Astrocyte of the spinal cord (primary cell): ENCODE measurements at regions not wholly inside any gene's neighbourhood (a gene's known extent, or its start where the extent isn't known, plus 50 kb on each side); places are given as distances from the start of the nearest gene placed in this dataset.

ENCODE experiments used
- DNase-seq: peaks from one replicate; pipeline ENCODE4 v3.0.0; 2011; ENCODE audit warnings: low read depth, low spot score
- H3K4me3 ChIP-seq: 2 replicates; pipeline ENCODE4 v1.5.1; 2011; ENCODE audit warnings: low read depth, mild to moderate bottlenecking, low read length, moderate library complexity
- CTCF ChIP-seq: IDR thresholded peaks from 2 replicates; pipeline ENCODE4 v1.5.1; 2012; ENCODE audit warnings: low read depth, mild to moderate bottlenecking, low read length, inconsistent platforms
- in situ Hi-C: cut with HindIII; loops from 2 replicates; pipeline ENCODE4 v1.10.0; 2017; ENCODE audit warnings: low sequenced_read_pairs

DNA sequence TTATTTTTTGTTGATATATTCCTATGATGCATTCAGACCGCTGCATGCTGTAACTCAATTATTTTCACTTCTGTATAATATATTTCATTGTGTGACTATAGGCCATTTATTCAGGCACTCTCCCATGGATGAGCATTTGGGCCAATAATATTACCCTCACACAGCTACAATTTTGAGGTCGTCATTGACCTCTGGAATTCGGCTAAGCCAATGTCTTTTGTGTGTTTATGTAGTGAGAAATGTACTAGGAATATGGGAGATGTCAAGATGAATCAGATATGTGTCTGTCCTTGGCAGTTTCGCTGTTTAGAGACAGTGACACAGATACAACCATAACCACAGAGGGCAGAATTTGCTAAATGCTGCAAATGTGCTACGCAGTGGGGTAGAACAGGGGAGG lies 474.2 kb downstream of the ADRA2A start:
- no peak overlapping the region for H3K4me3 ChIP-seq
- DNase-seq = no peak
- in situ Hi-C loops = no loop called here
- no peak for TF ChIP-seq CTCF

DNA sequence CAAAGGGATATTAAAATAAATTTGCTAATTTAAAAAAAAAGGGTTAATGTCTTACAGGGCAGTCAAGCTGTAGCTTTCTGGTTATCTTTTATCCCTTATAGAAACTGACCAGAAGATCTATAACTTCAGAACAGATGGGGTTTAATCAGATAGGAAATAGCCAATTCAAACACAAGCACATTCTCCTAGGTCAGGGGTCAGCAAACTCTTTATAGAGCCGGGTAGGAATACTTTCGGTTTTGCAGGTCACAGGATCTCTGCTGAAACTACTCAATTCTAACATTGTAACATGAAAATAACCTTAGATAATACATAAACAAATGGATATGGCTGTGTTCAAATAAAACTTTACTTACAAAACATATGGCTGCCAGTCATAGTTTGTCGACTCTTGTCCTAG lies 479.8 kb downstream of the ADRA2A start:
- in situ Hi-C loops = no loop called here
- no peak for TF ChIP-seq CTCF

GRCh38 chr10:111558211-111558610 lies 481.4 kb downstream of the ADRA2A start:
- in situ Hi-C loops = no loop called here
- DNase-seq = no peak
- no peak overlapping the region for H3K4me3 ChIP-seq
- no peak for TF ChIP-seq CTCF

More for the DNA sequence above, 479.8 kb downstream of the ADRA2A start:
- no peak for DNase-seq
- no peak overlapping the region for H3K4me3 ChIP-seq

DNA sequence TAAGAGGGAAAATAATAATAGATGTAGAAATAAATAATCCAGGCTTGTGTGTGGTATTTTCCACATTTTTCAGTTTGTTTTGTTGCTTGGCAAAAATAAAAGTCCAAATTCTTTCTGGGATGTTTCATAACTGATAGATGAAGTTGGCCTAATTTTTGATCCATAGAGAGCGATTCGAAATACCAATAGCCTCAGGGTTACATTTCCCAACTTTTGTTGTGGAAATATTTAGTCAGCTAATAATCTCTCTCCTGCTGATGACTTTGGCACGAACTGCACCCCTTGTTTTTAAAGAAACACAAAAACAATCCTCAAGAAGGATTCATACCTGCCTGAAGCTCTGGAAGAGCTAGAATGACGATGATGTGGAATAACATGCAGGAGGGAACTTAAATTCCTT lies 483.2 kb downstream of the ADRA2A start:
- TF ChIP-seq CTCF = no peak
- in situ Hi-C loops = no loop called here
- no peak for DNase-seq
- no peak overlapping the region for H3K4me3 ChIP-seq

- no peak overlapping the region for H3K4me3 ChIP-seq
- TF ChIP-seq CTCF = no peak
- no peak for DNase-seq
- in situ Hi-C loops = no loop called here
Observed at GRCh38 chr10:111561124-111561523, 484.3 kb downstream of the ADRA2A start.

DNA sequence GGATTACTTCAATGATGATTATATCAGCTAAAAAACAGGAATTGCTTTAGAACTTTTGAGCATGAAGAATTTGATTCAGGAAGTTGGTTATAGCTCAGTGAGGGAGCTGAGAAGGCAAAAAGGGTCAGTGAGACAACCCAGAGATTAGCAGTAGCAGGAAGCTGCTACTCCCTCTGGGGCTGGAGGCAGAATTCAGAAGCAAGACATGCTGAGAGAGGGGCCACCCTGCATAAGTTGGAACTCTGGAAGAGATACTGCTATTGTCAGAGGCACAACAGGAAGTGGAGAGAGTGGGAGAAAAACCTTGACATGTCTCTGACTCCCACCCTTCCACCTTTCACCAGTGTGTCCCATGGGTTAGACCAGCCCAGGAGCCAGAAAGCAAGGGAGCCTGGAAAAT lies 488.7 kb downstream of the ADRA2A start:
- no peak for TF ChIP-seq CTCF
- no peak for DNase-seq
- in situ Hi-C loops = no loop called here
- H3K4me3 ChIP-seq = no peak overlapping the region

DNA sequence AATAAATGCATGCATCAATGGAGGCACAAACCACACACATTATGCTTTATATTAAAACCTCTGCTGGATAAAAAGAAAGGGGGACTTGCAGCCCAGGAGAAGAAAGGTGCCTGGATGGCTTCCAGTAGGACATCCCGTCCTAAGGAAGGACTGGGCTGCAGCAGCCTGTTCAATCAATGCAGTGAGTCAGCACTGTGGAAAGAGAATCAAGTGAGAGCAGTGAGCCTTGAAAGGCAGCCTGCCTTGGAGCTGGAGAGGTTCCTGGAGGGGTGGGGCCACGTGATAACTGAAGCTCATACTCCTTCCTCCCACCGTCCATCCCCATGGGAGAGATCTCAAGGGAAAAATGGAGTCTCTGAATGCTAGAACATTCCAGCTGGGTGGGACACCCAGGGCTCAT lies 501.2 kb downstream of the ADRA2A start:
- in situ Hi-C loops = no loop called here
- H3K4me3 ChIP-seq = no peak overlapping the region
- TF ChIP-seq CTCF = no peak
- DNase-seq = no peak
